Activated CD4-positive, alpha-beta T cell treated with anti-CD3 and anti-CD28 coated beads for 36 hours (primary cell): ENCODE measurements at regions not wholly inside any gene's neighbourhood (a gene's known extent, or its start where the extent isn't known, plus 50 kb on each side); places are given as distances from the start of the nearest gene placed in this dataset.
A peak's percentile ranks its signal among the peaks of the same experiment; 100 is the strongest.

Experiments
- ATAC-seq: fragments of 200-7000 bp; cut with Tn5 transposase; one replicate; pipeline ENCODE4 v1.10.0; 2021; ENCODE audit warnings: mild to moderate bottlenecking, moderate library complexity
- CTCF ChIA-PET: fragments of 350-600 bp; sonication (Branson Sonifier 250); formaldehyde crosslinking; loops from one replicate; lab custom pipeline; 2021; ENCODE audit warnings: antibody characterized with exemption; lab: Charles Lee
- POLR2A ChIA-PET: fragments of 350-600 bp; sonication (Branson Sonifier 250); formaldehyde crosslinking; loops from one replicate; lab custom pipeline; 2021; ENCODE audit warnings: antibody characterized with exemption, inconsistent platforms; lab: Charles Lee
- DNase-seq: peaks from one replicate; pipeline ENCODE4 v3.0.0-alpha.2; 2020
- H3K27ac Mint-ChIP-seq: one replicate; pipeline ENCODE4 v1.8.0; 2021; ENCODE audit warnings: mixed read lengths
- H3K27me3 Mint-ChIP-seq: one replicate; pipeline ENCODE4 v1.8.0; 2021; ENCODE audit warnings: mixed read lengths
- H3K36me3 Mint-ChIP-seq: one replicate; pipeline ENCODE4 v1.8.0; 2021; ENCODE audit warnings: low read depth, mixed read lengths
- H3K4me1 Mint-ChIP-seq: one replicate; pipeline ENCODE4 v1.8.0; 2021; ENCODE audit warnings: mixed read lengths
- H3K4me3 Mint-ChIP-seq: one replicate; pipeline ENCODE4 v1.8.0; 2021; ENCODE audit warnings: mild to moderate bottlenecking, moderate library complexity, mixed read lengths
- H3K9me3 Mint-ChIP-seq: one replicate; pipeline ENCODE4 v1.8.0; 2021; ENCODE audit warnings: low read depth, mixed read lengths
- intact Hi-C, 2 experiments: fragments of 100-400 bp; cut with DNase I in 1 of 2; cut with micrococcal nuclease in 1 of 2; formaldehyde crosslinking; loops; one replicate each; pipeline versions ENCODE4 v1.14.2 to v1.15.1; 2022 to 2024; cut with DNase I, micrococcal nuclease

DNA sequence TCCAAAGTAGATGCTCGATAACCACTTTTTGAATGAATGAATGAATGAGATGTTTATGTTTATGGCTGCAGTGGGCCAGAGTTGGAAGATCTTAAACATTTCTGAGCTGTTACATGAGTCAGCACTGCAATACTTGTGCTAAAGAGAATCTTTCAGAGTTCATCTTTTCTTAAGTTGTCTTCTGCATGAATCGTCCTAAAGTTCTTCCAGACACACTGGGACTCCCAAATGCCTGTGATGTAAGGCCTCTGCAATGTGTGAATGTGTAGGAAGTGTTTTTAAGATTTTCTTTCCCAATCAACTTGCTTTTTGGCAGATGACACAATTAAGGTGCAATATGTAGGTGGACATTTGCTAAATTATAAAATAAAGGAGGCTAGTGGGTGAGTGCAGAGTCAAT, 50.3 kb upstream of the TRIM9 start:
- Mint-ChIP-seq H3K27ac (no peak overlapping the region), H3K4me3 (no peak overlapping the region), H3K9me3 (peaks cover 2% of the 10 kb centered on the region), H3K36me3 (peaks cover 2% of the 10 kb centered on the region), H3K4me1 (no peaks in the 10 kb centered on the region), H3K27me3 (no peaks in the 10 kb centered on the region)
- POLR2A ChIA-PET, result no interaction called here
- intact Hi-C loops, result no loop called here
- CTCF ChIA-PET, result no interaction called here
- ATAC-seq (no peak), DNase-seq (no peak)

DNA sequence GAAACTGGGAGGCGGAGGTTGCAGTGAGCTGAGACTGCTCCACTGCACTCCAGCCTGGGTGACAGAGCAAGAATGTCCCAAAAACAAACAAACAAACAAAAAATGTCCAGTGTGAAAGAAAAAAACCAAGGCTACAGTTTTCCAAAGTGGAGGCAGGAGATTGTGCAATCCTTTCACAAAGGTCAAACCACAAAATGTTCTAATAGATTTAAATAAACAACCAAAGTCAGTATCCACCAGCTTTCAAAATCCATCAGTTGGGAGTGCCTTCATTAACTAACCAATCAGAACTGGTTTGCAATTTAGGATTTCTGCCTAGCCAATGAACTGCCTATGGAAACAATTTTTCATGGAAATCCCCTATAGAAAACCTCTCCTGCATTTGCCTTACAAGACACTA, 52.3 kb upstream of the TRIM9 start:
- no peak for ATAC-seq
- peaks cover 2% of the 10 kb centered on the region for H3K9me3 Mint-ChIP-seq
- H3K4me1 Mint-ChIP-seq, result no peaks in the 10 kb centered on the region
- H3K4me3 Mint-ChIP-seq, result no peak overlapping the region
- no peaks in the 10 kb centered on the region for H3K36me3 Mint-ChIP-seq
- H3K27me3 Mint-ChIP-seq, result no peaks in the 10 kb centered on the region
- ChIA-PET POLR2A (interaction anchor here (0.6 kb wide), 1 partner anchor 287 kb away, joined by 3 read pairs; no protein-coding TSS in a partner anchor), CTCF (no interaction called here)
- intact Hi-C loops, result no loop called here
- H3K27ac Mint-ChIP-seq, result no peak overlapping the region
- DNase-seq, result no peak

DNA sequence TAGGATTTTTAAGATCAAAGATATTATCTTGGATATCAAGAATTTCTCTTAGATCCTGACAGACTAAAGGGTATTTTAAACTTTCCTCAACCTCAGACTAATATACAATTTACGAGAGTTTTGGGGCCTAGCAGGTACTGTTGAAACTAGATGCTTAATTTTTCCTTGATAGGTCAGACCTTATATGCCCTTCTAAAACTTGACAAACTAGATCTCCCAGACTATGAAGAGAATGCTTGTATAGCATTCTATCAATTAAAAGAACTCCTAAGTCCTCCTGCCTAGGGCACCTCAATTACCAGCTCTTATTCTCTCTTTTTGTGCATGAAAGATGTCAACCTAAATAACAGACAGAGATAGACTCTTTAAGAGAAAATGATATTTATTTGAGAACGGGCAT, 60.4 kb upstream of the TRIM9 start:
- intact Hi-C loops, result no loop called here
- ChIA-PET POLR2A (no interaction called here), CTCF (no interaction called here)
- H3K36me3 Mint-ChIP-seq, result no peaks in the 10 kb centered on the region
- H3K4me3 Mint-ChIP-seq, result no peak overlapping the region
- H3K27ac Mint-ChIP-seq, result no peak overlapping the region
- no peaks in the 10 kb centered on the region for H3K27me3 Mint-ChIP-seq
- no peaks in the 10 kb centered on the region for H3K9me3 Mint-ChIP-seq
- DNase-seq (no peak), ATAC-seq (no peak)
- no peaks in the 10 kb centered on the region for H3K4me1 Mint-ChIP-seq

DNA sequence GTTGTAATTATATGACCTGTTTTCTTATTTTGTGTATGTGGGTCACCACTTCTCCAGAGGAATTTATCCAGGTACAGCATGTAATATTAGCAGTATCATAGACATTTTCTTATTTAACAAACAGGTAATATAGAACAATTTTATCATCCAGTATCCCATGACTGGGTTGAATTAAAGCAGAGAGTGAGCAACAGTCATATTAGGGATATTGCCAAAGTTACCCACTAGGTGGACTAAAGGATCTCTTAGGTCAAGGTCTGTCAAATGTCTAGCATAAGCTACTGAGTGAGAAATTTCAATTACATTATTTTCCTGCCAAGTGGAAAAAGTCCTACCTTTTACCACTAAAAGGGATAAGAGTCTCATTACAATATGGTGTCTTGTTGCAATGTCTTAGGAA, 62.1 kb upstream of the TRIM9 start:
- no peaks in the 10 kb centered on the region for H3K4me1 Mint-ChIP-seq
- DNase-seq, result no peak
- ChIA-PET CTCF (no interaction called here), POLR2A (no interaction called here)
- no peak overlapping the region for H3K27ac Mint-ChIP-seq
- no peaks in the 10 kb centered on the region for H3K36me3 Mint-ChIP-seq
- no peaks in the 10 kb centered on the region for H3K9me3 Mint-ChIP-seq
- intact Hi-C loops, result no loop called here
- ATAC-seq, result no peak
- no peak overlapping the region for H3K4me3 Mint-ChIP-seq
- H3K27me3 Mint-ChIP-seq, result no peaks in the 10 kb centered on the region

DNA sequence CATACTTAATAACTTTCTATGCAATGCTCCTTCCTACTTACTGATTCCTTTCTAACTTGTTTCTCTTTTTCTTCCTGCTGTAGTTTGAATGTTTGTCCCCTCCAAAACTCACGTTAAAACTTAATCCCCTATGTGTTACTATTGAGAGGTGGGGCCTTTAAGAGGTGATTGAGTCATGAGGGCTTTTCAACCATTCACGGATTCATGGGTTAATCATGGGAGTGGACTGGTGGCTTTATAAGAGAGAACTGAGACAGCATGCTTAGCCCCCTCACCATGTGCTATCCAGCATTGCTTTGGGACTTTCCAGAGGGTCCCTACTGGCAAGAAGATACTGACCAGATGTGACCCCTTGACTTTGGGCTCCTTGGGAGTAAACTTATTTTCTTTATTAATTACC, 66.0 kb upstream of the TRIM9 start:
- no peak for ATAC-seq
- no peaks in the 10 kb centered on the region for H3K4me1 Mint-ChIP-seq
- DNase-seq, result no peak
- H3K27me3 Mint-ChIP-seq, result no peaks in the 10 kb centered on the region
- POLR2A ChIA-PET, result no interaction called here
- H3K27ac Mint-ChIP-seq, result no peak overlapping the region
- H3K36me3 Mint-ChIP-seq, result no peaks in the 10 kb centered on the region
- H3K9me3 Mint-ChIP-seq, result no peaks in the 10 kb centered on the region
- CTCF ChIA-PET, result no interaction called here
- no peak overlapping the region for H3K4me3 Mint-ChIP-seq
- intact Hi-C loops, result no loop called here

DNA sequence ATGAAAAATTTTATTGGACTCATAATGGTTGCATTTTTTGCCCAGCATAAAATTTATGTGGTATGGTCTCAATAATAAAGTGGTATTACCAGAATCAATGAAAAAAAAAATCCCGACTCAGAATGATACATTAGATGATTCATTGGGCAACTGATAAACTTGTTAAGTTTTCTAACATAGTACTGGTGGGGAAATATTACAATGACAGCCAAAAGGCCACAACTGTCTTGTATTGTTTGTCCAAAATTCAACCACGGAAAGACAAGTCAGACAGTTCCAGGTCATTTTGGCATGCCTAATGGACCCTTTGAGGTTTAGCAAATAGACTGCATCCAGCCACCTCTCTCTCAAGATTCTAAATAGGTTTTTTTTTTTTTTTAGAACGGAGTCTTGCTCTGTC, 70.5 kb upstream of the TRIM9 start:
- ATAC-seq, result no peak
- Mint-ChIP-seq H3K27ac (no peak overlapping the region), H3K9me3 (no peaks in the 10 kb centered on the region), H3K4me3 (no peak overlapping the region), H3K4me1 (peaks cover 11% of the 10 kb centered on the region), H3K27me3 (no peaks in the 10 kb centered on the region), H3K36me3 (no peaks in the 10 kb centered on the region)
- ChIA-PET POLR2A (no interaction called here), CTCF (no interaction called here)
- intact Hi-C loops, result no loop called here
- DNase-seq, result no peak

DNA sequence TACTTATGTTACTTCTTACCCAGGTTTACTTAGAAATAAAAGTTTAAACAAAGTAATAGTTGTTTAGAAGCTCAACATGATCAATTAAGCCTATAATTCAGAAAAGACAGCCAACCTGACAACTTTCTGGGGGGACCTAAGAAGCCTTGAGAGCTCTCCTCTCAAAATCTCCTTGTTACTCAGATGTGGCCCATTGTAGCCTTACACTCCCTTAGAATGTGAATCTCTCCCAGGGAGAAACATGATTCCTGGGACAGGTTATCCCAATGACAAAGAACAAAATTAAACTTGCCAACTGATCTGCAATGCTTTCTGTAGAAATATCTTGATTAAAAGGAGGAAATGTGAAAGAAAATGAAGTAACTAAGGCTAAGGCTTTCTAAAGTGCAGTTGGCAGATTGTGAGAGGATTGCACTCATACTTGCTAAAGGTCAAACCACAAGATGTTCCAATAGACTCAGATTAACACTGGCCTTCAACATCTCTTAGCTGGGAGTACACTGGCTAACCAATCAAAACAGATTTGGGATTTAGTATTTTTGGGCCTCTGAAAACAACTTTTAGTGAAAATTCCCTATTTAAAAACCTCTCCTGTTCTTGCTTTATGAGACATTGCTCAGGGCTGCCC, 72.3 kb upstream of the TMX1 start:
- intact Hi-C loops, result no loop called here
- peak; percentile 84 for ATAC-seq
- peaks cover 11% of the 10 kb centered on the region for H3K4me1 Mint-ChIP-seq
- H3K36me3 Mint-ChIP-seq, result no peaks in the 10 kb centered on the region
- H3K27me3 Mint-ChIP-seq, result no peaks in the 10 kb centered on the region
- ChIA-PET CTCF (interaction anchor here (1.1 kb wide), 1 partner anchor 51 kb away, joined by 4 read pairs; no protein-coding TSS in a partner anchor), POLR2A (no interaction called here)
- no peaks in the 10 kb centered on the region for H3K9me3 Mint-ChIP-seq
- H3K4me3 Mint-ChIP-seq, result no peak overlapping the region
- H3K27ac Mint-ChIP-seq, result peak overlapping the region; percentile 37
- no peak for DNase-seq

DNA sequence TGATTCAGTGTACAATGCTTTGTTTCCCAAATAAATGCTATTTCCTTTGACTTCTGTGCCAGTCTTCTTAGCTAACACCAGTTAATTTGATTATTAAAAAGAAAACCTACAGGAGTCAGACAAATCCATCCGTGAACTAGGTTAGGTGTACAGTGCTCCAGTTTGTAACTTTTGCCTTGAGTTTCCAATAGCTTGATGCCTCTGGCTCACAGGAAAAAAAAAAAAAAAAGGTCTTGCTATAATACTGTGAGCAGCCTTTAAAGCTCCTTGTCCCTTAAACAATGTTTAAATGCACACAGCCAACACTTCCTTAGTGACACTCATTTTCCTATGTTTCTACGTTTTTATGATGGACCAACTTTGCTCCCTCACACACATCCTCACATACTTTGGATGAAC, 71.8 kb upstream of the TMX1 start:
- peaks cover 11% of the 10 kb centered on the region for H3K4me1 Mint-ChIP-seq
- H3K4me3 Mint-ChIP-seq, result no peak overlapping the region
- CTCF ChIA-PET, result interaction anchor here (1.1 kb wide), 1 partner anchor 51 kb away, joined by 4 read pairs; no protein-coding TSS in a partner anchor
- H3K27ac Mint-ChIP-seq, result peak overlapping the region; percentile 26
- no peak for ATAC-seq
- no peak for DNase-seq
- H3K36me3 Mint-ChIP-seq, result no peaks in the 10 kb centered on the region
- POLR2A ChIA-PET, result no interaction called here
- no peaks in the 10 kb centered on the region for H3K9me3 Mint-ChIP-seq
- no peaks in the 10 kb centered on the region for H3K27me3 Mint-ChIP-seq
- intact Hi-C loops, result no loop called here

DNA sequence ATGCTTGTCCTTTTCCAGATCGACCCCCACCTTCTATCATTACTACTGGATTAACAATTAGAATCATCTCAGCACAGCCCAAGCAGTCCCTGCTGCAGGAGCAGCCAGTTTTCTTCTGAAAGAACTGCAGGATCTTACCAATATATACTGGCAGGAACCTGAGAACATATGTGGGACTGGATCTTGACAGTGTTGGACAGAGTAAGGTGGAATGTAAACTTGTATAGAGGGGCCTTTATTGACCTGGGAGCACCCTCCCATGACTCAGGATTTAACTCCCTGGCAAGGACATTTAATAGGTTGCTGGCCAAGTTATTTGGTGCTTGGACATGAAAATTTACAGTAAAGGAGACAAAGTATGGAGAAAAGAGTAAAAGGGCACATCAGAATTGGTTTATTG, 66.2 kb upstream of the TMX1 start:
- ATAC-seq (no peak), DNase-seq (no peak)
- Mint-ChIP-seq H3K36me3 (no peaks in the 10 kb centered on the region), H3K4me3 (no peak overlapping the region), H3K27me3 (peaks cover 2% of the 10 kb centered on the region), H3K9me3 (no peaks in the 10 kb centered on the region), H3K4me1 (no peaks in the 10 kb centered on the region), H3K27ac (no peak overlapping the region)
- POLR2A ChIA-PET, result no interaction called here
- CTCF ChIA-PET, result no interaction called here
- intact Hi-C loops, result no loop called here

DNA sequence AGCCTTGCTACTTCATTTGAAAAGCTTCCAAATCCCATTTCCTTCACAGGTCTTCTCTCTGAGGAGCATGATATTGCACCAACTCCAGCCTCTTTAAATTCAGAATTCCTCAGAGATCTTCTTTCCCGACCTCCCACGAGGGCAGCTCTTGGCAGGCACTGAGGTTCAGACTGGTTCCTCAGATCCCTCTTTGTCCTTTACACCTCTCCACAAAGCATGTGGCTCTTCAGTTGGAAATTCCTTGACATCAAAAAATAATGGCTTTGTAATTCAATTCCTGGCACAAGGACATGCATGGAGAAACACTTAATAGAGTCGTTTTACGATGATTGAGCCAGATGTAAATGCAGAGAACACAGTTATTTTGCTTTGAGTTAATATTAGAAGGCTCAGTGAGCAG, 63.2 kb upstream of the TMX1 start:
- ChIA-PET POLR2A (interaction anchor here (0.6 kb wide), 1 partner anchor 386 kb away, joined by 3 read pairs; no protein-coding TSS in a partner anchor), CTCF (no interaction called here)
- intact Hi-C loops, result no loop called here
- Mint-ChIP-seq H3K27ac (no peak overlapping the region), H3K27me3 (peaks cover 2% of the 10 kb centered on the region), H3K9me3 (no peaks in the 10 kb centered on the region), H3K4me1 (no peaks in the 10 kb centered on the region), H3K4me3 (no peak overlapping the region), H3K36me3 (no peaks in the 10 kb centered on the region)
- DNase-seq (no peak), ATAC-seq (no peak)

DNA sequence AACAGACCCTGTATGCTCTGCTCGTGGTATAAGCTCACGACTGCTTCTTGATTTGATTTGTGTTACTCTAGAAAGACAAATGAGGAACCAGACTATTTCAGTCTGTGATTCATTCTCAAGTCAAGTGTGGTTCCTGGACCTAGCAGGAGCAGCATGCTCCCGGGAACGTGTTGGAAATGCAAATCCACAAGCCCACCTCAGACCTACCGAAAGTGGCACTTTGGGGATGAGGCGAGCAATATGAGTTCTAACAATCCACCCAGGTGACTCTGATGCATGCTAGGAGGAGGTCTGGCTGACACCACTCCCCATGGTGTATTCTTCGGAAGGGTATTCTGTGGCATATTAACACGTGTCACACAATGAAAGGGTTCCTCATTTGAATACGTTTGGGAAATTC, 59.5 kb upstream of the TMX1 start:
- Mint-ChIP-seq H3K36me3 (no peaks in the 10 kb centered on the region), H3K9me3 (no peaks in the 10 kb centered on the region), H3K27ac (no peak overlapping the region), H3K27me3 (peaks cover 2% of the 10 kb centered on the region), H3K4me3 (no peak overlapping the region), H3K4me1 (peaks cover 5% of the 10 kb centered on the region)
- DNase-seq, result no peak
- intact Hi-C loops, result no loop called here
- no peak for ATAC-seq
- CTCF ChIA-PET, result no interaction called here
- POLR2A ChIA-PET, result no interaction called here

DNA sequence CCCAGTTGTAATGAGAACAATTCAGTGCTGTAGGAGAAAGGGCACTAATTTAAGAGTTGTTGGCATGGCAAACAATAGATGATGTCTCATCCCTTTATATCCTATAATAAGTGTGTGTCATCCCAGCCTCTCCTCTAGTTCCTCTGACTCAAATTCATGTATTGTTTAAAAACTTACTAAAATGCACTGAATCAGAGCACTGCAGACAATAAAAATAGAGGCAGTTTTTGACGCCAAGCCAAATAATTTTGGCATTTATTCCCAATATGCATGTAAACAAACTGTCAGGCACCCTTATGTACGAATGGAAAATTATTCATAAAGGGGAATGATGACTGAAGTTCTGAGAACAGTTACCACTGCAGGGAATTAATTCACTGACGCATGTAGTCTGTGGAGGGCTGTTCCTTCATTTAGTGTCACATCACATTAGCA, 57.9 kb upstream of the TMX1 start:
- ChIA-PET POLR2A (no interaction called here), CTCF (no interaction called here)
- ATAC-seq, result no peak
- intact Hi-C loops, result no loop called here
- Mint-ChIP-seq H3K27me3 (no peaks in the 10 kb centered on the region), H3K27ac (no peak overlapping the region), H3K4me1 (peaks cover 5% of the 10 kb centered on the region), H3K4me3 (no peak overlapping the region), H3K9me3 (no peaks in the 10 kb centered on the region), H3K36me3 (no peaks in the 10 kb centered on the region)
- DNase-seq, result no peak
